GM18861 (cell line): ENCODE measurements at regions not wholly inside any gene's neighbourhood (a gene's known extent, or its start where the extent isn't known, plus 50 kb on each side); places are given as distances from the start of the nearest gene placed in this dataset.

Source experiments
- ATAC-seq: cut with Tn5 transposase; IDR thresholded peaks from one replicate; pipeline ENCODE4 v1.9.1; 2021; ENCODE audit not compliant: unreplicated experiment

GRCh38 chr9:16959391-16959790 lies 88.9 kb upstream of the BNC2 start:
- ATAC-seq: no peak

DNA sequence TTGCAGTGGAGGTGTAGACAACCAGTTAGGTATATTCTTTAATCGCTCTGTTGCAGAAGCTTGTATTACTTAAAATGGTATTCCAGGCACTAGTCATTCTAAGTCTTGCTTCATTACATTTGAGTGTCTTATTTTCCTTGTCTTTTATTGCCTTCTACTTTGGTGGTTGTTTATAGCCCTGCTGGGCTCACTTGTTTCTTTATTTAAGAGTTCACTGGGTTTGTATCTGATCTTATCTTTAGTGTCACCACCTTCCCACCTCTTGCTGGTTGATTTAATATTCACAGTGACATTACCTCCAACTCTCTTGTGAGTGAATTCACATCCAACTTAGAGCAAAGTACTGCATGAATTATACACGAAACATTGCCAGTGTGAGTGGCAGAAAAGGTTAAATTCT lies 83.6 kb upstream of the BNC2 start:
- no peak for ATAC-seq

DNA sequence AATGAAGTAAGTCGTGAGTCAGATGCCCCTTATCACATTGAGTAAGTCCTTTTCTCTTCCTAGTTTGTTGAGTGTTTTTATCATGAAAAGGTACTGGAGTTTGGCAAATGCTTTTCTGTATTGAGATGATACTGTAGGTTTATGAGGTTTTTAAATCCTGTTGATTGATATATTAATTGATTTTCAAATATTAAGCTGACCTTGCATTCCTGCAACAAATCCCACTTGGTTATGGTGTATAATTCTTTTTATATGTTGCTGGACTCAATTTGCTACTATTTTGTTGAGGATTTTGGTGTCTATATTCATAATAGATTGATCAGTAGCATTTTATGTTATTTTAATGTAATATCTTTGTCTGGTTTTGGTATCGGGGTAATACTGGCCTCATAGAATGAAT lies 81.0 kb upstream of the BNC2 start:
- ATAC-seq: no peak

GRCh38 chr9:16950051-16950450 lies 79.6 kb upstream of the BNC2 start:
- no peak for ATAC-seq

- ATAC-seq: no peak
Measured at GRCh38 chr9:16930578-16930977, 60.1 kb upstream of the BNC2 start.

DNA sequence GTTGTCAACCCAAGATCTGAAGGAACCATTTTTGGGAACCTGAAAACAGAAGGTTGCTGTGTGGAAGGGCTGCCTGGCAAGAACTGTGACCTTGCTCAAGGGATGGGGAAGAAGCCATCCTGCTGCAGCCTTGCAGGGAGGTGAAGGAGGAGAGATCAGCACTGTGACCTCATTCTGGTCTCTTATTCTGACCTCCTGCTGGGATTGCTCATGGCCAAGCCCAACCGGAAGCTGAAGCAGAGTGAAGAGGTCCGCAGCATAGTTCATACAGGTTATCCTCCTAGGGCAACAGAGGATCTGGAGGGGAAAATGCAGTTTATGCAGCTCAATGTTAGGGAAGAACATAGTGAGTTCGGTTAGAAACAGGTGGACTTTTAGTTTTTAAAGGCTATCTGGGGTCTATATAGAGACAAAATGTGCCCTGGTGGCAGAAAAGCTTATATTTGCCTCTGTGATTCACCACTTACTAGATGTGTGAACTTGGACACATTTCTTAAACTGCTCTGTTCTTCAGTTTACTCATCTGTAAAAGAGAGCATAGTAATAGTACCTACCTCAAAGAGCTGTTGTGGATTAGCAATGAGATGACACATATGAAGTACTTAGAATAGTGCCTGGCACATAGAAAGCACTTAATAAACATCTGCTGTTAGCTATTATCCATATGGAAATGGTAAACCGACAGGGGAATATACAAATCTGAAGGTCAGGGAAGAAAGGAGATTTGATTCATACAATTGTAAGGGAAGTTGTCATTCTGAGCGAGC lies 57.9 kb upstream of the BNC2 start:
- ATAC-seq: no peak

GRCh38 chr9:16925426-16925825 lies 55.0 kb upstream of the BNC2 start:
- no peak for ATAC-seq

DNA sequence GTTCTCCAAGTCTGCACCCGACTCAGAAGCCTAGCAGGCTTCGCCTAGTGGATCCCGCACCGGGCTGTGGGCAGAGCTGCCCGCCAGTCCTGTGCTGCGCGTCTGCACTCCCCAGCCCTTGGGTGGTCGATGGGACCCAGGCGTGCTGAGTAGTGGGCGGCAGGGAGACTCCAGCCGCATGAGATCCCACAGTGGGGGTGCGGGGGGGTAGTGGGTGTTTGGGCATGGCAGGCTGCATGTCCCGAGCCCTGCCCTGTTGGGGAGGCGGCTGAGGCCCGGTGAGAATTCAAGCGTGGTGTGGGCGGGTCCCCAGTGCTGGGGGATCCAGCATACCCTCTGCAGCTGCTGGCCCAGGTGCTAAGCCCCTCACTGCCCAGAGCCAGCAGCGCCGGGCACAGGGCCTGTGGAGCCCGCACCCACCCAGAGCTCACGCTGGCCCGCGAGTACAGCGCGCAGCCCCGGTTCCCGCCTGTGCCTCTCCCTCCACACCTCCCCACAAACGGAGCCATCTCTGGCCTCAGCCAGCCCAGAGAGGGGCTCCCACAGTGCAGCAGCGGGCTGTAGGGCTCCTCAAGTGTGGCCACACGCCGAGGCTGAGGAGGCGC lies 53.9 kb upstream of the BNC2 start:
- no peak for ATAC-seq

GRCh38 chr9:16921855-16922254 lies 51.4 kb upstream of the BNC2 start:
- no peak for ATAC-seq
